Loucy (cell line): ENCODE measurements at regions not wholly inside any gene's neighbourhood (a gene's known extent, or its start where the extent isn't known, plus 50 kb on each side); places are given as distances from the start of the nearest gene placed in this dataset.

Experiments used
- H2AFZ ChIP-seq: fragments of 200-600 bp; sonication (generic); 2 replicates; pipeline ENCODE4 v1.6.0; 2016; ENCODE audit warnings: antibody characterized with exemption, mild to moderate bottlenecking, low read length, moderate library complexity
- H3F3A ChIP-seq: fragments of 200-600 bp; 2 replicates; pipeline ENCODE4 v1.6.0; 2016; ENCODE audit warnings: antibody characterized with exemption, low read depth, mild to moderate bottlenecking
- H3K27me3 ChIP-seq: fragments of 200-600 bp; sonication (generic); 2 replicates; pipeline ENCODE4 v1.6.1; 2014; ENCODE audit warnings: low read length, mild to moderate bottlenecking; ENCODE audit not compliant: insufficient read depth, poor library complexity, severe bottlenecking
- H3K36me3 ChIP-seq: fragments of 200-600 bp; sonication (generic); 2 replicates; pipeline ENCODE4 v1.6.1; 2016; ENCODE audit warnings: low read length; ENCODE audit not compliant: insufficient read depth
- H3K4me1 ChIP-seq: fragments of 200-600 bp; sonication (generic); 2 replicates; pipeline ENCODE4 v1.5.1; 2014; ENCODE audit warnings: low read length, mild to moderate bottlenecking; ENCODE audit not compliant: insufficient read depth, poor library complexity, severe bottlenecking
- H3K4me2 ChIP-seq: fragments of 200-600 bp; sonication (generic); 2 replicates; pipeline ENCODE4 v1.6.0; 2014; ENCODE audit warnings: antibody characterized with exemption, low read length, low read depth, mild to moderate bottlenecking; ENCODE audit not compliant: poor library complexity, severe bottlenecking
- H3K4me3 ChIP-seq: fragments of 200-600 bp; sonication (generic); 2 replicates; pipeline ENCODE4 v1.5.1; 2014; ENCODE audit warnings: low read length, mild to moderate bottlenecking, mixed read lengths; ENCODE audit not compliant: poor library complexity, severe bottlenecking
- H3K79me2 ChIP-seq: fragments of 200-600 bp; sonication (generic); 2 replicates; pipeline ENCODE4 v1.6.1; 2014; ENCODE audit warnings: low read length; ENCODE audit not compliant: insufficient read depth
- H3K9ac ChIP-seq: fragments of 200-600 bp; sonication (generic); 2 replicates; pipeline ENCODE4 v1.6.0; 2014; ENCODE audit warnings: mild to moderate bottlenecking, low read depth, low read length, moderate library complexity; ENCODE audit not compliant: poor library complexity, severe bottlenecking
- H3K9me2 ChIP-seq: fragments of 200-600 bp; sonication (generic); replicated peaks from 2 replicates; pipeline ENCODE4 v1.6.1; 2016; ENCODE audit warnings: low read depth, low read length, mixed read lengths
- H3K9me3 ChIP-seq: fragments of 200-600 bp; sonication (generic); 2 replicates; pipeline ENCODE4 v1.6.1; 2014; ENCODE audit warnings: mild to moderate bottlenecking, antibody characterized with exemption, low read length, low read depth; ENCODE audit not compliant: insufficient read depth
- H4K20me1 ChIP-seq: fragments of 200-600 bp; sonication (generic); 2 replicates; pipeline ENCODE4 v1.6.0; 2014; ENCODE audit warnings: antibody characterized with exemption, low read length, mild to moderate bottlenecking; ENCODE audit not compliant: insufficient read depth, poor library complexity, severe bottlenecking
- CTCF ChIP-seq: fragments of 200-600 bp; sonication (generic); conservative IDR thresholded peaks from 2 replicates; pipeline ENCODE4 v1.5.1; 2014; ENCODE audit warnings: mild to moderate bottlenecking, antibody characterized with exemption, low read length
- EZH2phosphoT487 ChIP-seq: fragments of 200-600 bp; IDR thresholded peaks from 2 replicates; pipeline ENCODE4 v1.6.1; 2018; ENCODE audit warnings: antibody characterized with exemption, mild to moderate bottlenecking, moderate library complexity, borderline replicate concordance

- Histone ChIP-seq H3K4me1 (no peaks in the 10 kb centered on the region), H3K4me3 (no peak overlapping the region), H4K20me1 (no peaks in the 10 kb centered on the region), H3K27me3 (no peaks in the 10 kb centered on the region), H3F3A (no peaks in the 10 kb centered on the region), H2AFZ (no peak overlapping the region), H3K9me3 (no peaks in the 10 kb centered on the region), H3K79me2 (no peaks in the 10 kb centered on the region), H3K4me2 (no peak overlapping the region), H3K9me2 (no peaks in the 10 kb centered on the region), H3K9ac (no peak overlapping the region), H3K36me3 (no peaks in the 10 kb centered on the region)
- TF ChIP-seq CTCF (no peak), EZH2phosphoT487 (no peak)
Measured at GRCh38 chr1:50300297-50300696, 122.9 kb downstream of the DMRTA2 start.

- TF ChIP-seq EZH2phosphoT487 (no peak), CTCF (no peak)
- Histone ChIP-seq H3K4me1 (no peaks in the 10 kb centered on the region), H3K4me2 (no peak overlapping the region), H3K36me3 (no peaks in the 10 kb centered on the region), H3K9me3 (no peaks in the 10 kb centered on the region), H3F3A (no peaks in the 10 kb centered on the region), H3K9me2 (no peaks in the 10 kb centered on the region), H2AFZ (no peak overlapping the region), H3K27me3 (no peaks in the 10 kb centered on the region), H3K4me3 (no peak overlapping the region), H3K79me2 (no peaks in the 10 kb centered on the region), H3K9ac (no peak overlapping the region), H4K20me1 (no peaks in the 10 kb centered on the region)
Measured at GRCh38 chr1:50295566-50295965, 127.7 kb downstream of the DMRTA2 start.

GRCh38 chr1:50292276-50292675 lies 131.0 kb downstream of the DMRTA2 start:
- no peaks in the 10 kb centered on the region for H3K4me1 ChIP-seq
- H3K9me2 ChIP-seq, result no peaks in the 10 kb centered on the region
- no peaks in the 10 kb centered on the region for H3K36me3 ChIP-seq
- H3K9me3 ChIP-seq, result no peaks in the 10 kb centered on the region
- no peaks in the 10 kb centered on the region for H4K20me1 ChIP-seq
- no peak overlapping the region for H2AFZ ChIP-seq
- no peaks in the 10 kb centered on the region for H3K79me2 ChIP-seq
- no peaks in the 10 kb centered on the region for H3F3A ChIP-seq
- H3K4me3 ChIP-seq, result no peak overlapping the region
- no peak overlapping the region for H3K9ac ChIP-seq
- no peak overlapping the region for H3K4me2 ChIP-seq
- no peak for TF ChIP-seq EZH2phosphoT487
- TF ChIP-seq CTCF, result no peak
- no peaks in the 10 kb centered on the region for H3K27me3 ChIP-seq
